ENCODE measurements at regions not wholly inside any gene's neighbourhood (a gene's known extent, or its start where the extent isn't known, plus 50 kb on each side); places are given as distances from the start of the nearest gene placed in this dataset.

DNA sequence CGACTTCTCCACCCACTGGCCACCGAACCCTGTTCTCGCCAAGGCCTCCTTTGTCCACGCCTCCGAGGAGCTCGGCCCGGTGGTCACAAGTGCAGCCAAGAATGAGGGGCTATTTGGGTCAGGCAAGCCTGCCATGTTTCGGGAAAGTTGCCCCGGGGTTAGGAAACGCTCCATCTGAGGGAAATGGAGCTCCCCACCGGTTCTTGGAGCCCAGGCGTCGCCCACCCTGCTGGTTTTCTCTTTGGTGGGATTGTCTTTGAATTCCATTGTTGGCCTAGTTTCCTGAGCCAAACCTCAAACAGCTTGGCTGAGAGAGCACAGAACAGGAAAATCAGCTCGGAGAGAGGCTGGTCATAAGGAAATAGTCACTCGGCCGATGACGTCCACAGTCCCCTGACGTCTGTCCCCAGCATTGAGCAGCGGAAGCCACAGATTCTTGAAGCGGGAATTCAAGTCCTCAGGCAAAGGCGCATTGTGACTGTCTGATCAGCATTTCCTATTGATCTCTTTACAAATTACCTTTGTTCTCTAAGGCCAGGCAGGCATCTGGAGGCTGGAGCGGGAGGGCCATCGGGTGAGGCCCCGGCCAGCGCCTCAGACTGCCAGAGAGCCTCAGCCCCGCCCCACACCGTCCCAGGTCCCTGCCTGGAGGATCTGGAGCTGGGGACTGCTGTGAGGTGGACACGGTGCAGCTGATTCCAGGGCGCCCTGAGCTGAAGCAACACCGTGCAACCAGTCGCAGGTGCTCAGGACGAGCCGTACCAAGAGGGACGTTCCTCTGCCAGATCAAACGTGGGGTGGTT is 138.6 kb downstream of the DLL1 start:
- TF ChIP-seq, protein P1, sequence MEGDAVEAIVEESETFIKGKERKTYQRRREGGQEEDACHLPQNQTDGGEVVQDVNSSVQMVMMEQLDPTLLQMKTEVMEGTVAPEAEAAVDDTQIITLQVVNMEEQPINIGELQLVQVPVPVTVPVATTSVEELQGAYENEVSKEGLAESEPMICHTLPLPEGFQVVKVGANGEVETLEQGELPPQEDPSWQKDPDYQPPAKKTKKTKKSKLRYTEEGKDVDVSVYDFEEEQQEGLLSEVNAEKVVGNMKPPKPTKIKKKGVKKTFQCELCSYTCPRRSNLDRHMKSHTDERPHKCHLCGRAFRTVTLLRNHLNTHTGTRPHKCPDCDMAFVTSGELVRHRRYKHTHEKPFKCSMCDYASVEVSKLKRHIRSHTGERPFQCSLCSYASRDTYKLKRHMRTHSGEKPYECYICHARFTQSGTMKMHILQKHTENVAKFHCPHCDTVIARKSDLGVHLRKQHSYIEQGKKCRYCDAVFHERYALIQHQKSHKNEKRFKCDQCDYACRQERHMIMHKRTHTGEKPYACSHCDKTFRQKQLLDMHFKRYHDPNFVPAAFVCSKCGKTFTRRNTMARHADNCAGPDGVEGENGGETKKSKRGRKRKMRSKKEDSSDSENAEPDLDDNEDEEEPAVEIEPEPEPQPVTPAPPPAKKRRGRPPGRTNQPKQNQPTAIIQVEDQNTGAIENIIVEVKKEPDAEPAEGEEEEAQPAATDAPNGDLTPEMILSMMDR (IDR thresholded peaks at IDR 0.05) = no peak
- TF ChIP-seq POLR2A (IDR thresholded peaks at IDR 0.05) = no peak
